ENCODE measurements at regions not wholly inside any gene's neighbourhood (a gene's known extent, or its start where the extent isn't known, plus 50 kb on each side); places are given as distances from the start of the nearest gene placed in this dataset.
"Not testable (repeated sequence)": the region's sequence is repeated elsewhere in the genome, so short reads cannot be mapped to it uniquely, and the experiment has no call there.

- not testable (repeated sequence) for DNase-seq
Measured at GRCh38 chr10:46802010-46802409, 109.2 kb upstream of the PTPN20 start.

- DNase-seq: not testable (repeated sequence)
Measured at GRCh38 chr10:46803082-46803481, 108.1 kb upstream of the PTPN20 start.

DNA sequence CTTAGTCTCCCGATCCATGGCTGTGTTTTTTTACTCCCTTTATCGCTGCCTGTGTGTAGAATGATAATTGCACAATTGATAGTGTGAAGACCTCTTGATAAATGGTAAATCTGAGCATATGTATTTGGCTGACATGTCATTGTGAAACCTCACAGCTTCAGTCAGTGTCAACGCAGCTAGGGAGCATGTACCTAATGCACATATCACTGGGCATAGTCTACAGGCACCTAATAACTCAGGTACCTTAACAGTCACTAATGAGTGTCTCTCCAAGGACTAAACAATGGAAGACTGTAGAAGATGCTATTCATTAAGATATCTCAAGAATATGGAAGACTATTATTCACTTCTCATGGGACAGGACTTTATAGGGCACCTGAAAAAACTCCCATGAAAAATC lies 101.0 kb upstream of the PTPN20 start:
- DNase-seq: not testable (repeated sequence)

- DNase-seq: not testable (repeated sequence)
Measured at GRCh38 chr10:46816126-46816525, 95.1 kb upstream of the PTPN20 start.

DNA sequence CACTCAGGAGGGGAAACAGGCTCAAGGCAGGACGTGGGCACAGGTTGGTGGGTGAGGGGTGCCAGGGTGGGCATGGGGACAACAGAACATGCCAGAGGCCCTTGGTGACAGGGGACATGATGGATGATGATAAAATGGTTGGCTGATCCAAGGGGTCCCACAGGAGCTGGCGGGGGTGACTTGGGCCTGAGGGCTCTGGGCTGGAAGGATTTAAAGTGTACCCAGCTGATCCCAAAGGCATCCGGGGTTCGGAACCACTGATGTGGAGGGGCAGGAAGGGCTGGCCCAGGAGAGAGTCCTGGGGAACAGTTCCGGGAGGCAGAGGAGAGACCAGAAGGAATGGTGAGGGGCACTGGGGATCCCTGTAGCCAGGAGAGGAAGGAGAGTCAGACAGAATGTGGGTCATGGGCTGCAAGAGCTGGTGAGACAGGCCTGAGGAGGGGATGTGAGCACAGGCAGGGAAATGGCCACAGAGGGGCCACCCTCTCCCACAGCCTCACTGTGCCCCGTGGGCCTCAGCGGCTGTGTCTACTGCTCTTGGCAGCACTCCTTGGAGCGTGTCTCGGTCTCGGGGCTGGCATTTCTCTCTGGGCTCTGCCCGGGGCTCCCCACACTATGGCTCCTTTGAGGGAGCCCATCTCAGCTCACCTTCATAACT lies 70.7 kb upstream of the PTPN20 start:
- DNase-seq: not testable (repeated sequence)

- not testable (repeated sequence) for DNase-seq
Measured at GRCh38 chr10:46841051-46841593, 70.1 kb upstream of the PTPN20 start.

- DNase-seq: not testable (repeated sequence)
Measured at GRCh38 chr10:46845194-46845593, 66.0 kb upstream of the PTPN20 start.

GRCh38 chr10:46845640-46846039 lies 65.6 kb upstream of the PTPN20 start:
- DNase-seq: not testable (repeated sequence)

DNA sequence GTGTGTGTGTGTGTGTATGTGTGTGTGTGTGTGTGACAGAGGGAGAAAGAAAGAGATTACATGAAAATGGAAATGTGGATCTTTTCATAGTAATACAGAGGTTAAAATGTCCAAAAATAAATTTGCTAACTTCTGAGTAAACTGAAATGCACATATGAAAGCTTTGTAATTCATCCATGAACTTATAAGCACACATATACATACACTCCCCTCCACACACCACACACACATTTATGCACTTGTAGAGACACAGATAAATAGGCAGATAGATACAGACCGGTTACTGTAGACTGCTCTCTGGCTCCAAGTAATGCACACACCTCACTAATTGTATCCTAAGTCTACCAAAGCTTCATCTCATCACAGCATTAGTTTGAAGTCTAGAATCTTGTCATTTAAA lies 50.5 kb upstream of the PTPN20 start:
- not testable (repeated sequence) for DNase-seq
